ENCODE measurements at regions not wholly inside any gene's neighbourhood (a gene's known extent, or its start where the extent isn't known, plus 50 kb on each side); places are given as distances from the start of the nearest gene placed in this dataset.

GRCh38 chr12:125564753-125565152 lies 499.5 kb downstream of the AACS start:
- DNase-seq (ENCODE audit: low spot score): no peak

GRCh38 chr12:125567581-125567980 lies 502.3 kb downstream of the AACS start:
- no peak for DNase-seq (ENCODE audit: low spot score)

- DNase-seq (ENCODE audit: low spot score): no peak
These were observed 503.1 kb downstream of the AACS start for GRCh38 chr12:125568306-125568705.

GRCh38 chr12:125573271-125573670 lies 508.0 kb downstream of the AACS start:
- DNase-seq (ENCODE audit: low spot score): no peak

- DNase-seq (ENCODE audit: low spot score): no peak
These were observed 512.1 kb downstream of the AACS start for GRCh38 chr12:125577334-125577733.

- DNase-seq (ENCODE audit: low spot score): no peak
These were observed 514.7 kb downstream of the AACS start for GRCh38 chr12:125579916-125580315.

- DNase-seq (ENCODE audit: low spot score): no peak
These were observed 517.8 kb downstream of the AACS start for GRCh38 chr12:125583071-125583470.

- DNase-seq (ENCODE audit: low spot score): no peak
These were observed 521.2 kb downstream of the AACS start for GRCh38 chr12:125586441-125586840.

GRCh38 chr12:125593269-125593668 lies 528.0 kb downstream of the AACS start:
- DNase-seq (ENCODE audit: low spot score): no peak

GRCh38 chr12:125604976-125605375 lies 539.7 kb downstream of the AACS start:
- no peak for DNase-seq (ENCODE audit: low spot score)

GRCh38 chr12:125606312-125606711 lies 541.1 kb downstream of the AACS start:
- DNase-seq (ENCODE audit: low spot score): no peak

- DNase-seq (ENCODE audit: low spot score): no peak
These were observed 545.1 kb downstream of the AACS start for GRCh38 chr12:125610292-125610691.

- DNase-seq (ENCODE audit: low spot score): no peak
These were observed 545.7 kb downstream of the AACS start for GRCh38 chr12:125610971-125611370.

- DNase-seq (ENCODE audit: low spot score): no peak
These were observed 548.8 kb downstream of the AACS start for GRCh38 chr12:125614058-125614457.

GRCh38 chr12:125619723-125620122 lies 554.5 kb downstream of the AACS start:
- no peak for DNase-seq (ENCODE audit: low spot score)

GRCh38 chr12:125633686-125634085 lies 568.5 kb downstream of the AACS start:
- DNase-seq (ENCODE audit: low spot score): no peak

GRCh38 chr12:125634813-125635212 lies 569.6 kb downstream of the AACS start:
- DNase-seq (ENCODE audit: low spot score): no peak

- DNase-seq (ENCODE audit: low spot score): no peak
These were observed 574.6 kb downstream of the AACS start for GRCh38 chr12:125639826-125640225.

GRCh38 chr12:125643055-125643454 lies 577.8 kb downstream of the AACS start:
- DNase-seq (ENCODE audit: low spot score): no peak

- no peak for DNase-seq (ENCODE audit: low spot score)
These were observed 580.5 kb downstream of the AACS start for GRCh38 chr12:125645724-125646123.

GRCh38 chr12:125650587-125650986 lies 585.4 kb downstream of the AACS start:
- no peak for DNase-seq (ENCODE audit: low spot score)

- DNase-seq (ENCODE audit: low spot score): no peak
These were observed 586.4 kb downstream of the AACS start for GRCh38 chr12:125651625-125652024.

- DNase-seq (ENCODE audit: low spot score): no peak
These were observed 587.4 kb downstream of the AACS start for GRCh38 chr12:125652681-125653080.

- DNase-seq (ENCODE audit: low spot score): no peak
These were observed 592.4 kb downstream of the AACS start for GRCh38 chr12:125657681-125658080.
